Body of pancreas (tissue), 4 donors: ENCODE measurements at regions not wholly inside any gene's neighbourhood (a gene's known extent, or its start where the extent isn't known, plus 50 kb on each side); places are given as distances from the start of the nearest gene placed in this dataset.

Experiments used
- ATAC-seq: fragments of 150-250 bp; one replicate; pipeline ENCODE4 v1.9.1; 2016
- DNase-seq, 4 donors: peaks; one replicate each; pipeline ENCODE4 v3.0.0-alpha.2; 2019
- H3K27ac ChIP-seq, 4 donors: fragments of 200-600 bp; sonication (generic); 1 replicate in 3 of 4; 2 replicates in 1 of 4; pipeline versions ENCODE4 v1.5.1 to v1.6.1; 2016 to 2019; ENCODE audit warnings: mild to moderate bottlenecking in 1 of 4, mixed read lengths in 1 of 4, moderate library complexity in 1 of 4
- H3K27me3 ChIP-seq, 2 donors: fragments of 200-600 bp; sonication (generic); one replicate each; pipeline ENCODE4 v1.6.0; 2016; ENCODE audit warnings: mild to moderate bottlenecking in 1 of 2
- H3K36me3 ChIP-seq, 2 donors: fragments of 200-600 bp; sonication (generic); replicated peaks in 1 of 2; 2 replicates each; pipeline ENCODE4 v1.5.1; 2016; ENCODE audit warnings: low read depth in 2 of 2; ENCODE audit not compliant: insufficient read depth in 1 of 2
- H3K4me1 ChIP-seq: fragments of 200-600 bp; sonication (generic); one replicate; pipeline ENCODE4 v1.6.0; 2016
- H3K4me3 ChIP-seq, 2 donors: fragments of 200-600 bp; sonication (generic); 1 replicate in 1 of 2; 2 replicates in 1 of 2; pipeline ENCODE4 v1.5.1; 2016 to 2019
- H3K9me3 ChIP-seq, 3 donors: fragments of 200-600 bp; sonication (generic); 1 replicate in 2 of 3; 2 replicates in 1 of 3; pipeline ENCODE4 v1.5.1; 2016
- CTCF ChIP-seq, 7 experiments: fragments of 450-650 bp in 4 of 7; fragments of 200-600 bp in 3 of 7; sonication (generic) in 3 of 7; IDR thresholded peaks; one replicate each; pipeline ENCODE4 v1.5.1; 2016 to 2019; ENCODE audit warnings: antibody characterized with exemption in 7 of 7
- POLR2A ChIP-seq, 3 donors: fragments of 450-650 bp; IDR thresholded peaks; one replicate each; pipeline ENCODE4 v1.6.1; 2016; ENCODE audit warnings: antibody characterized with exemption in 3 of 3, mild to moderate bottlenecking in 2 of 3
- WGBS, 2 donors: methylation state at CpG; one replicate each; pipeline ENCODE4 v1.1.5; 2017; 5-methylcytosine and 5-hydroxymethylcytosine counted together
- intact Hi-C: fragments of 100-400 bp; cut with DNase I; formaldehyde crosslinking; loops from one replicate; pipeline ENCODE4 v1.15.1; 2023

GRCh38 chr18:78742218-78742745, 237.3 kb upstream of the SALL3 start:
- Histone ChIP-seq H3K36me3 (no peaks in the 10 kb centered on the region), H3K4me1 (no peaks in the 10 kb centered on the region), H3K27ac (no peak overlapping the region), H3K27me3 (no peaks in the 10 kb centered on the region), H3K9me3 (no peaks in the 10 kb centered on the region), H3K4me3 (no peak overlapping the region)
- 84 to 95% methylated on average over 9 to 10 of the region's 11 CpGs for WGBS, 2 donors
- no peak for DNase-seq
- intact Hi-C loops = no loop called here
- TF ChIP-seq POLR2A (IDR thresholded peaks at IDR 0.05) = no peak
- no peak for TF ChIP-seq CTCF (IDR thresholded peaks at IDR 0.05)
- ATAC-seq = no peak

GRCh38 chr18:78743078-78743477, 236.5 kb upstream of the SALL3 start:
- Histone ChIP-seq H3K4me3 (no peak overlapping the region), H3K9me3 (no peaks in the 10 kb centered on the region), H3K36me3 (no peaks in the 10 kb centered on the region), H3K27me3 (no peaks in the 10 kb centered on the region), H3K27ac (no peak overlapping the region), H3K4me1 (no peaks in the 10 kb centered on the region)
- ATAC-seq = no peak
- no peak for TF ChIP-seq POLR2A (IDR thresholded peaks at IDR 0.05)
- TF ChIP-seq CTCF (IDR thresholded peaks at IDR 0.05) = no peak
- no peak for DNase-seq
- intact Hi-C loops = no loop called here
- 66 to 67% methylated on average over 5 to 9 of the region's 9 CpGs for WGBS, 2 donors

- no peaks in the 10 kb centered on the region for H3K4me1 ChIP-seq
- no peaks in the 10 kb centered on the region for H3K27me3 ChIP-seq
- H3K4me3 ChIP-seq = no peak overlapping the region
- no peaks in the 10 kb centered on the region for H3K9me3 ChIP-seq
- H3K27ac ChIP-seq = no peak overlapping the region
- intact Hi-C loops = no loop called here
- no peaks in the 10 kb centered on the region for H3K36me3 ChIP-seq
- WGBS, 2 donors = 79 to 83% methylated on average over 17 of the region's 17 CpGs
- ATAC-seq (no peak), DNase-seq (no peak)
- no peak for TF ChIP-seq CTCF (IDR thresholded peaks at IDR 0.05)
- TF ChIP-seq POLR2A (IDR thresholded peaks at IDR 0.05) = no peak
These were observed 228.0 kb upstream of the SALL3 start for GRCh38 chr18:78751664-78752063.

- TF ChIP-seq POLR2A (IDR thresholded peaks at IDR 0.05) = no peak
- Histone ChIP-seq H3K27me3 (no peaks in the 10 kb centered on the region), H3K36me3 (no peaks in the 10 kb centered on the region), H3K4me3 (no peak overlapping the region), H3K9me3 (no peaks in the 10 kb centered on the region), H3K4me1 (no peaks in the 10 kb centered on the region), H3K27ac (no peak overlapping the region)
- intact Hi-C loops = no loop called here
- DNase-seq (no peak), ATAC-seq (no peak)
- WGBS, 2 donors = 84 to 86% methylated on average over 23 of the region's 23 CpGs
These were observed 226.4 kb upstream of the SALL3 start for GRCh38 chr18:78753240-78753639.

GRCh38 chr18:78754311-78755043, 225.1 kb upstream of the SALL3 start:
- Histone ChIP-seq H3K27ac (no peak overlapping the region), H3K36me3 (no peaks in the 10 kb centered on the region), H3K9me3 (no peaks in the 10 kb centered on the region), H3K4me3 (no peak overlapping the region), H3K4me1 (no peaks in the 10 kb centered on the region), H3K27me3 (no peaks in the 10 kb centered on the region)
- DNase-seq = no peak
- no peak for TF ChIP-seq CTCF (IDR thresholded peaks at IDR 0.05)
- no peak for TF ChIP-seq POLR2A (IDR thresholded peaks at IDR 0.05)
- no peak for ATAC-seq
- WGBS, 2 donors = 85 to 88% methylated on average over 9 to 21 of the region's 23 CpGs
- intact Hi-C loops = no loop called here
